SHP77 treated with DMSO at 0.1 percent for 48 hours (cell line): ENCODE measurements at regions not wholly inside any gene's neighbourhood (a gene's known extent, or its start where the extent isn't known, plus 50 kb on each side); places are given as distances from the start of the nearest gene placed in this dataset.

ENCODE experiments used
- DNase-seq: peaks from one replicate; lab custom pipeline; 2025; lab: John Stamatoyannopoulos, UW

- DNase-seq = no peak
These were observed 171.4 kb downstream of the PTN start for GRCh38 chr7:137172105-137172590.

- peak; percentile 93 for DNase-seq
These were observed 174.2 kb downstream of the PTN start for GRCh38 chr7:137169282-137169698.

GRCh38 chr7:137167609-137168008 is 175.9 kb downstream of the PTN start:
- DNase-seq = no peak

GRCh38 chr7:137166363-137166762 is 177.2 kb downstream of the PTN start:
- DNase-seq = no peak

GRCh38 chr7:137165786-137166185 is 177.7 kb downstream of the PTN start:
- DNase-seq = no peak

GRCh38 chr7:137165241-137165640 is 178.3 kb downstream of the PTN start:
- DNase-seq = no peak

GRCh38 chr7:137164251-137164650 is 179.3 kb downstream of the PTN start:
- DNase-seq = no peak

- no peak for DNase-seq
These were observed 183.3 kb downstream of the PTN start for GRCh38 chr7:137160236-137160635.

- DNase-seq = no peak
These were observed 186.3 kb downstream of the PTN start for GRCh38 chr7:137157256-137157655.

- DNase-seq = no peak
These were observed 191.9 kb downstream of the PTN start for GRCh38 chr7:137151690-137152052.

- DNase-seq = no peak
These were observed 192.4 kb downstream of the PTN start for GRCh38 chr7:137151041-137151689.

GRCh38 chr7:137147338-137147720 is 196.2 kb downstream of the PTN start:
- DNase-seq = no peak

GRCh38 chr7:137146552-137147337 is 196.8 kb downstream of the PTN start:
- DNase-seq = no peak

- DNase-seq = no peak
These were observed 197.5 kb downstream of the PTN start for GRCh38 chr7:137146012-137146455.

- no peak for DNase-seq
These were observed 201.2 kb downstream of the PTN start for GRCh38 chr7:137142376-137142775.

- no peak for DNase-seq
These were observed 207.7 kb downstream of the PTN start for GRCh38 chr7:137135654-137136350.

GRCh38 chr7:137130751-137131158 is 212.8 kb downstream of the PTN start:
- DNase-seq = no peak

GRCh38 chr7:137129025-137129424 is 214.5 kb downstream of the PTN start:
- no peak for DNase-seq

- no peak for DNase-seq
These were observed 215.7 kb downstream of the PTN start for GRCh38 chr7:137127806-137128205.

- DNase-seq = no peak
These were observed 216.5 kb downstream of the PTN start for GRCh38 chr7:137127058-137127457.

- DNase-seq = no peak
These were observed 221.4 kb downstream of the PTN start for GRCh38 chr7:137122145-137122544.

GRCh38 chr7:137120690-137121089 is 222.8 kb downstream of the PTN start:
- DNase-seq = no peak

GRCh38 chr7:137110535-137110934 is 233.0 kb downstream of the PTN start:
- DNase-seq = no peak
